ENCODE measurements at regions not wholly inside any gene's neighbourhood (a gene's known extent, or its start where the extent isn't known, plus 50 kb on each side); places are given as distances from the start of the nearest gene placed in this dataset.

- H3K27me3 Mint-ChIP-seq (ENCODE audit: insufficient read depth) = no peaks in the 10 kb centered on the region
- Histone ChIP-seq H3K9me3 (ENCODE audit: control insufficient read depth, low read length) (peaks cover 13% of the 10 kb centered on the region), H3K4me3 (ENCODE audit: low read length) (no peak overlapping the region), H3K27me3 (ENCODE audit: control insufficient read depth, insufficient read depth, low read length, poor library complexity, severe bottlenecking) (no peaks in the 10 kb centered on the region), H3K36me3 (ENCODE audit: control insufficient read depth, insufficient read depth, low read length) (no peaks in the 10 kb centered on the region), H3K9ac (ENCODE audit: extremely low read depth, low read length, poor library complexity, severe bottlenecking) (no peak overlapping the region), H3K4me1 (ENCODE audit: control insufficient read depth, insufficient read depth, low read length) (no peaks in the 10 kb centered on the region), H3K27ac (ENCODE audit: low read depth, low read length) (no peak overlapping the region)
- no peaks in the 10 kb centered on the region for H3K36me3 Mint-ChIP-seq (ENCODE audit: low read depth)
- no peak overlapping the region for H3K27ac Mint-ChIP-seq
- H3K4me1 Mint-ChIP-seq = peaks cover 4% of the 10 kb centered on the region
- no peak overlapping the region for H3K4me3 Mint-ChIP-seq
- TF ChIP-seq CTCF (conservative IDR thresholded peaks at IDR 0.05) = no peak
- H3K9me3 Mint-ChIP-seq = no peaks in the 10 kb centered on the region
- no peak for DNase-seq
These were observed 129.1 kb downstream of the TTLL2 start for GRCh38 chr6:167454003-167454402.

- Histone ChIP-seq H3K4me1 (ENCODE audit: control insufficient read depth, insufficient read depth, low read length) (no peaks in the 10 kb centered on the region), H3K36me3 (ENCODE audit: control insufficient read depth, insufficient read depth, low read length) (no peaks in the 10 kb centered on the region), H3K9me3 (ENCODE audit: control insufficient read depth, low read length) (peaks cover 13% of the 10 kb centered on the region), H3K4me3 (ENCODE audit: low read length) (no peak overlapping the region), H3K9ac (ENCODE audit: extremely low read depth, low read length, poor library complexity, severe bottlenecking) (no peak overlapping the region), H3K27ac (ENCODE audit: low read depth, low read length) (no peak overlapping the region), H3K27me3 (ENCODE audit: control insufficient read depth, insufficient read depth, low read length, poor library complexity, severe bottlenecking) (no peaks in the 10 kb centered on the region)
- TF ChIP-seq CTCF (conservative IDR thresholded peaks at IDR 0.05) = no peak
- H3K4me3 Mint-ChIP-seq = no peak overlapping the region
- DNase-seq = no peak
- H3K27me3 Mint-ChIP-seq (ENCODE audit: insufficient read depth) = no peaks in the 10 kb centered on the region
- WGBS, 2 experiments (ENCODE audit: insufficient coverage in 1 of 2, insufficient read length in 1 of 2) = 90 to 96% methylated on average over 4 of the region's 4 CpGs
- peaks cover 4% of the 10 kb centered on the region for H3K4me1 Mint-ChIP-seq
- H3K36me3 Mint-ChIP-seq (ENCODE audit: low read depth) = no peaks in the 10 kb centered on the region
- H3K9me3 Mint-ChIP-seq = no peaks in the 10 kb centered on the region
- no peak overlapping the region for H3K27ac Mint-ChIP-seq
These were observed 130.5 kb downstream of the TTLL2 start for GRCh38 chr6:167455371-167455770.

GRCh38 chr6:167462514-167463312, 137.8 kb downstream of the TTLL2 start:
- no peaks in the 10 kb centered on the region for H3K9me3 ChIP-seq (ENCODE audit: control insufficient read depth, low read length)
- no peak overlapping the region for H3K9ac ChIP-seq (ENCODE audit: extremely low read depth, low read length, poor library complexity, severe bottlenecking)
- H3K9me3 Mint-ChIP-seq = no peaks in the 10 kb centered on the region
- H3K27me3 Mint-ChIP-seq (ENCODE audit: insufficient read depth) = no peaks in the 10 kb centered on the region
- H3K4me1 ChIP-seq (ENCODE audit: control insufficient read depth, insufficient read depth, low read length) = no peaks in the 10 kb centered on the region
- no peaks in the 10 kb centered on the region for H3K36me3 Mint-ChIP-seq (ENCODE audit: low read depth)
- peak; percentile 35 for DNase-seq
- H3K4me3 Mint-ChIP-seq = no peak overlapping the region
- no peak overlapping the region for H3K4me3 ChIP-seq (ENCODE audit: low read length)
- no peak overlapping the region for H3K27ac ChIP-seq (ENCODE audit: low read depth, low read length)
- H3K4me1 Mint-ChIP-seq = no peaks in the 10 kb centered on the region
- TF ChIP-seq CTCF (conservative IDR thresholded peaks at IDR 0.05) = no peak
- 95 to 98% methylated on average over 9 to 12 of the region's 12 CpGs for WGBS, 2 experiments (ENCODE audit: insufficient coverage in 1 of 2, insufficient read length in 1 of 2)
- H3K27ac Mint-ChIP-seq = no peak overlapping the region
- no peaks in the 10 kb centered on the region for H3K27me3 ChIP-seq (ENCODE audit: control insufficient read depth, insufficient read depth, low read length, poor library complexity, severe bottlenecking)
- no peaks in the 10 kb centered on the region for H3K36me3 ChIP-seq (ENCODE audit: control insufficient read depth, insufficient read depth, low read length)

Data from endodermal cell (in vitro differentiated cells).